Ishikawa (cell line): ENCODE measurements at regions not wholly inside any gene's neighbourhood (a gene's known extent, or its start where the extent isn't known, plus 50 kb on each side); places are given as distances from the start of the nearest gene placed in this dataset.

Experiments used
- EGR1 ChIP-seq: IDR thresholded peaks from 2 replicates; pipeline ENCODE4 v1.6.1; 2012
- EP300 ChIP-seq: IDR thresholded peaks from 2 replicates; pipeline ENCODE4 v1.6.1; 2012; ENCODE audit warnings: borderline replicate concordance
- RAD21 ChIP-seq: IDR thresholded peaks from 2 replicates; pipeline ENCODE4 v1.6.1; 2012; ENCODE audit warnings: low read depth
- TF ChIP-seq, protein P1 (sequence below): IDR thresholded peaks from 2 replicates; pipeline ENCODE4 v1.6.1; 2012; ENCODE audit warnings: low read depth, mild to moderate bottlenecking
- TF ChIP-seq, protein P2 (sequence below): IDR thresholded peaks from 2 replicates; pipeline ENCODE4 v1.6.1; 2012
- TF ChIP-seq, protein P3 (sequence below): IDR thresholded peaks from 2 replicates; pipeline ENCODE4 v1.6.1; 2012

DNA sequence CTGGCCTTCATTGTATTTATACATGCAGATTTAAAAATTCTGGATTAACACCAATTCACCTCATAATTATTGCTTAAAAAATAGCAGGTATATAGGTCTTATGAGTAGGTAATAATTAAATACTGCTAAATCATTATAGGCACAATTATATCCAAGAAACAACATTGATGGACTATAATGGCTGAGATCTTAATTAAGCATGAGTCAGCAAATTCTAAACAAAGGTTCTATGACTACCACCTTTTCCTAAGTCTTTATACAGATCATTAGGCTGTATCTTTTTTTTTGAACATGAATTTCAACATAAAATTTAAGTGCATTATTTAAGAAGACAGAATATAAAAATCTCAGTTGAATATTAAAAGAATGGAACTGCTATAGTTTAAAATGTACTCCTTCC is 1678.7 kb upstream of the PCDH10 start:
- TF ChIP-seq, protein P1, sequence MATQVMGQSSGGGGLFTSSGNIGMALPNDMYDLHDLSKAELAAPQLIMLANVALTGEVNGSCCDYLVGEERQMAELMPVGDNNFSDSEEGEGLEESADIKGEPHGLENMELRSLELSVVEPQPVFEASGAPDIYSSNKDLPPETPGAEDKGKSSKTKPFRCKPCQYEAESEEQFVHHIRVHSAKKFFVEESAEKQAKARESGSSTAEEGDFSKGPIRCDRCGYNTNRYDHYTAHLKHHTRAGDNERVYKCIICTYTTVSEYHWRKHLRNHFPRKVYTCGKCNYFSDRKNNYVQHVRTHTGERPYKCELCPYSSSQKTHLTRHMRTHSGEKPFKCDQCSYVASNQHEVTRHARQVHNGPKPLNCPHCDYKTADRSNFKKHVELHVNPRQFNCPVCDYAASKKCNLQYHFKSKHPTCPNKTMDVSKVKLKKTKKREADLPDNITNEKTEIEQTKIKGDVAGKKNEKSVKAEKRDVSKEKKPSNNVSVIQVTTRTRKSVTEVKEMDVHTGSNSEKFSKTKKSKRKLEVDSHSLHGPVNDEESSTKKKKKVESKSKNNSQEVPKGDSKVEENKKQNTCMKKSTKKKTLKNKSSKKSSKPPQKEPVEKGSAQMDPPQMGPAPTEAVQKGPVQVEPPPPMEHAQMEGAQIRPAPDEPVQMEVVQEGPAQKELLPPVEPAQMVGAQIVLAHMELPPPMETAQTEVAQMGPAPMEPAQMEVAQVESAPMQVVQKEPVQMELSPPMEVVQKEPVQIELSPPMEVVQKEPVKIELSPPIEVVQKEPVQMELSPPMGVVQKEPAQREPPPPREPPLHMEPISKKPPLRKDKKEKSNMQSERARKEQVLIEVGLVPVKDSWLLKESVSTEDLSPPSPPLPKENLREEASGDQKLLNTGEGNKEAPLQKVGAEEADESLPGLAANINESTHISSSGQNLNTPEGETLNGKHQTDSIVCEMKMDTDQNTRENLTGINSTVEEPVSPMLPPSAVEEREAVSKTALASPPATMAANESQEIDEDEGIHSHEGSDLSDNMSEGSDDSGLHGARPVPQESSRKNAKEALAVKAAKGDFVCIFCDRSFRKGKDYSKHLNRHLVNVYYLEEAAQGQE: no peak
- TF ChIP-seq, protein P2, sequence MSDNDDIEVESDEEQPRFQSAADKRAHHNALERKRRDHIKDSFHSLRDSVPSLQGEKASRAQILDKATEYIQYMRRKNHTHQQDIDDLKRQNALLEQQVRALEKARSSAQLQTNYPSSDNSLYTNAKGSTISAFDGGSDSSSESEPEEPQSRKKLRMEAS: no peak
- no peak for TF ChIP-seq EGR1
- no peak for TF ChIP-seq RAD21
- TF ChIP-seq, protein P3, sequence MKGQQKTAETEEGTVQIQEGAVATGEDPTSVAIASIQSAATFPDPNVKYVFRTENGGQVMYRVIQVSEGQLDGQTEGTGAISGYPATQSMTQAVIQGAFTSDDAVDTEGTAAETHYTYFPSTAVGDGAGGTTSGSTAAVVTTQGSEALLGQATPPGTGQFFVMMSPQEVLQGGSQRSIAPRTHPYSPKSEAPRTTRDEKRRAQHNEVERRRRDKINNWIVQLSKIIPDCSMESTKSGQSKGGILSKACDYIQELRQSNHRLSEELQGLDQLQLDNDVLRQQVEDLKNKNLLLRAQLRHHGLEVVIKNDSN: no peak
- no peak for TF ChIP-seq EP300
